Neural cell (in vitro differentiated cells): ENCODE measurements at regions not wholly inside any gene's neighbourhood (a gene's known extent, or its start where the extent isn't known, plus 50 kb on each side); places are given as distances from the start of the nearest gene placed in this dataset.

ENCODE experiments used
- EP300 ChIP-seq: fragments of 450-650 bp; conservative IDR thresholded peaks from 2 replicates; pipeline ENCODE4 v1.6.1; 2014; ENCODE audit warnings: antibody characterized with exemption, mild to moderate bottlenecking, moderate library complexity; ENCODE audit not compliant: poor library complexity, severe bottlenecking
- EZH2 ChIP-seq: fragments of 200-600, 300-800 bp; shearing (Covaris generic), sonication (generic); IDR thresholded peaks from 2 replicates; pipeline ENCODE4 v1.6.1; 2014; ENCODE audit warnings: antibody characterized with exemption, low read length, borderline replicate concordance, mild to moderate bottlenecking; ENCODE audit not compliant: insufficient read depth, poor library complexity, severe bottlenecking
- MXI1 ChIP-seq: fragments of 450-650 bp; conservative IDR thresholded peaks from 2 replicates; pipeline ENCODE4 v1.6.1; 2014; ENCODE audit warnings: antibody characterized with exemption, mild to moderate bottlenecking; ENCODE audit not compliant: poor library complexity, severe bottlenecking
- POLR2AphosphoS5 ChIP-seq: IDR thresholded peaks from 2 replicates; pipeline ENCODE4 v1.6.1; 2012
- RAD21 ChIP-seq: fragments of 450-650 bp; conservative IDR thresholded peaks from 2 replicates; pipeline ENCODE4 v1.6.1; 2014; ENCODE audit warnings: antibody characterized with exemption, mild to moderate bottlenecking, moderate library complexity
- TAF1 ChIP-seq: IDR thresholded peaks from 2 replicates; pipeline ENCODE4 v1.6.1; 2012; ENCODE audit warnings: low read depth
- TF ChIP-seq, protein P1 (sequence below): fragments of 450-650 bp; IDR thresholded peaks from 2 replicates; pipeline ENCODE4 v1.5.1; 2014; ENCODE audit warnings: antibody characterized with exemption, mild to moderate bottlenecking, moderate library complexity; ENCODE audit not compliant: poor library complexity, severe bottlenecking

DNA sequence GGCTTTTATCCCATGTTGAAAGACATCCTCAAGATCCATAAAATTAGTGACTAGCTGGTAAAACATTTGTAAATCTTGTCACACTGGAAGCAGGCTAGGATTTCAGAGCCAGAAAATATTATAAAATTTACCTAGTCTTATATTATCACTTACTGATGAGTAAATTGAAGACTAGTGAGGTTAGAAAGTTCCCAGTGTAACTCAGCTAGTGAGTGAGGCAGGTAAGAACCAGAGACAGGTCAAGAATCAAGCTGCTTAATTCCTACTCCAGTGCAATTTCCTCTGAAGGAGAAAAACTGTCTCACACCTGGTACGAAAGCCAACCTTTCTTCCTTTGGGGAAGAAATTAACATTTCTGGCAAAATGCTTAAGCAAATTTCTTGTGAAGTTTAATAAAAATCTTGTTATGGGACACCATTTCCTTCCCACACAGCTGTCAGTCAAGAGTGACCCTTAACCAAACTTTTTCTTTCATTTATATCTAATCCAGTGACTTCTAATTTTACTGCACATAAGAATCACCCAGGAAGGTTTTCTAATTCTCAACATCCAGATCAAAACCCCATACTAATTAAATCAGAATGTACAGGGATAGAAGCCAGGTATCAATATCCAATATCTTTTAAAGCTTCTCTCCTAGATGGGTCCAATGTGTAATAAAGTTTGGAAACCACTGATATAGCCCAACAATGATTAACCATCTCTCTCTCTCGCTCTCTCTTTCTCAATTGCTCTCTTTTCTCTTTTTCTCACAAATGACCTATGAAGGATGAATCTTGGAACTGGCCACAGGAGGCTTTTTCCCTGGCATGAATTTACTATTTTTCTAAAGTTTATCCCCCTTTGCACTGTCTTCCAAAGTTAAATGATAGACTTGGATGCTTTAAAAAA, 264.3 kb upstream of the SLC39A10 start:
- TF ChIP-seq RAD21 (no peak), TAF1 (no peak), EZH2 (no peak), POLR2AphosphoS5 (no peak), EP300 (no peak), MXI1 (no peak)
- TF ChIP-seq, protein P1, sequence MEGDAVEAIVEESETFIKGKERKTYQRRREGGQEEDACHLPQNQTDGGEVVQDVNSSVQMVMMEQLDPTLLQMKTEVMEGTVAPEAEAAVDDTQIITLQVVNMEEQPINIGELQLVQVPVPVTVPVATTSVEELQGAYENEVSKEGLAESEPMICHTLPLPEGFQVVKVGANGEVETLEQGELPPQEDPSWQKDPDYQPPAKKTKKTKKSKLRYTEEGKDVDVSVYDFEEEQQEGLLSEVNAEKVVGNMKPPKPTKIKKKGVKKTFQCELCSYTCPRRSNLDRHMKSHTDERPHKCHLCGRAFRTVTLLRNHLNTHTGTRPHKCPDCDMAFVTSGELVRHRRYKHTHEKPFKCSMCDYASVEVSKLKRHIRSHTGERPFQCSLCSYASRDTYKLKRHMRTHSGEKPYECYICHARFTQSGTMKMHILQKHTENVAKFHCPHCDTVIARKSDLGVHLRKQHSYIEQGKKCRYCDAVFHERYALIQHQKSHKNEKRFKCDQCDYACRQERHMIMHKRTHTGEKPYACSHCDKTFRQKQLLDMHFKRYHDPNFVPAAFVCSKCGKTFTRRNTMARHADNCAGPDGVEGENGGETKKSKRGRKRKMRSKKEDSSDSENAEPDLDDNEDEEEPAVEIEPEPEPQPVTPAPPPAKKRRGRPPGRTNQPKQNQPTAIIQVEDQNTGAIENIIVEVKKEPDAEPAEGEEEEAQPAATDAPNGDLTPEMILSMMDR = no peak
